22Rv1 (cell line): ENCODE measurements at regions not wholly inside any gene's neighbourhood (a gene's known extent, or its start where the extent isn't known, plus 50 kb on each side); places are given as distances from the start of the nearest gene placed in this dataset.

Experiments used
- ZFX ChIP-seq: fragments of 450-650 bp; IDR thresholded peaks from 2 replicates; pipeline ENCODE4 v1.6.1; 2017; ENCODE audit warnings: antibody characterized with exemption, borderline replicate concordance
- TF ChIP-seq, protein P1 (sequence below): fragments of 450-650 bp; IDR thresholded peaks from 2 replicates; pipeline ENCODE4 v1.5.1; 2017; ENCODE audit warnings: mild to moderate bottlenecking

- TF ChIP-seq, protein P1, sequence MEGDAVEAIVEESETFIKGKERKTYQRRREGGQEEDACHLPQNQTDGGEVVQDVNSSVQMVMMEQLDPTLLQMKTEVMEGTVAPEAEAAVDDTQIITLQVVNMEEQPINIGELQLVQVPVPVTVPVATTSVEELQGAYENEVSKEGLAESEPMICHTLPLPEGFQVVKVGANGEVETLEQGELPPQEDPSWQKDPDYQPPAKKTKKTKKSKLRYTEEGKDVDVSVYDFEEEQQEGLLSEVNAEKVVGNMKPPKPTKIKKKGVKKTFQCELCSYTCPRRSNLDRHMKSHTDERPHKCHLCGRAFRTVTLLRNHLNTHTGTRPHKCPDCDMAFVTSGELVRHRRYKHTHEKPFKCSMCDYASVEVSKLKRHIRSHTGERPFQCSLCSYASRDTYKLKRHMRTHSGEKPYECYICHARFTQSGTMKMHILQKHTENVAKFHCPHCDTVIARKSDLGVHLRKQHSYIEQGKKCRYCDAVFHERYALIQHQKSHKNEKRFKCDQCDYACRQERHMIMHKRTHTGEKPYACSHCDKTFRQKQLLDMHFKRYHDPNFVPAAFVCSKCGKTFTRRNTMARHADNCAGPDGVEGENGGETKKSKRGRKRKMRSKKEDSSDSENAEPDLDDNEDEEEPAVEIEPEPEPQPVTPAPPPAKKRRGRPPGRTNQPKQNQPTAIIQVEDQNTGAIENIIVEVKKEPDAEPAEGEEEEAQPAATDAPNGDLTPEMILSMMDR, result no peak
- no peak for TF ChIP-seq ZFX
Measured at GRCh38 chr14:26123459-26123858, 474.4 kb downstream of the NOVA1 start.
